Transverse colon (tissue), 4 donors: ENCODE measurements at regions not wholly inside any gene's neighbourhood (a gene's known extent, or its start where the extent isn't known, plus 50 kb on each side); places are given as distances from the start of the nearest gene placed in this dataset.

Experiments used
- DNase-seq: peaks from one replicate; pipeline ENCODE4 v3.0.0-alpha.2; 2019
- H3K27ac ChIP-seq, 4 donors: fragments of 200-600 bp; sonication (generic); 2 replicates each; pipeline ENCODE4 v1.5.1; 2016 to 2018; ENCODE audit warnings: inconsistent platforms in 4 of 4
- H3K27me3 ChIP-seq: fragments of 200-600 bp; sonication (generic); 2 replicates; pipeline ENCODE4 v1.5.1; 2017; ENCODE audit warnings: inconsistent platforms
- H3K36me3 ChIP-seq, 4 donors: fragments of 200-600 bp; sonication (generic); 2 replicates each; pipeline ENCODE4 v1.5.1; 2017 to 2019; ENCODE audit warnings: inconsistent platforms in 4 of 4
- H3K4me1 ChIP-seq, 4 donors: fragments of 200-600 bp; sonication (generic); 2 replicates each; pipeline ENCODE4 v1.5.1; 2017 to 2020; ENCODE audit warnings: inconsistent platforms in 4 of 4
- H3K4me3 ChIP-seq, 4 donors: fragments of 200-600 bp; sonication (generic); 1 replicate in 1 of 4; 2 replicates in 3 of 4; pipeline versions ENCODE4 v1.5.1 to v1.6.1; 2017 to 2019; ENCODE audit warnings: inconsistent platforms in 4 of 4
- H3K9me3 ChIP-seq, 2 donors: fragments of 200-600 bp; sonication (generic); 2 replicates each; pipeline ENCODE4 v1.5.1; 2017 to 2019; ENCODE audit warnings: inconsistent platforms in 2 of 2
- EP300 ChIP-seq: sonication (generic); formaldehyde crosslinking; IDR thresholded peaks from one replicate; pipeline ENCODE4 v1.6.1; 2017; ENCODE audit warnings: antibody characterized with exemption, low read depth
- POLR2A ChIP-seq: fragments of 450-650 bp; IDR thresholded peaks from one replicate; pipeline ENCODE4 v1.6.1; 2016; ENCODE audit warnings: antibody characterized with exemption, mild to moderate bottlenecking, moderate library complexity
- POLR2AphosphoS5 ChIP-seq, 3 donors: sonication (generic); formaldehyde crosslinking; IDR thresholded peaks; one replicate each; pipeline ENCODE4 v1.6.1; 2016; ENCODE audit warnings: antibody characterized with exemption in 3 of 3
- WGBS, 2 donors: methylation state at CpG; one replicate each; pipeline ENCODE4 v1.1.5; 2018; ENCODE audit warnings: low coverage in 1 of 2; 5-methylcytosine and 5-hydroxymethylcytosine counted together
- in situ Hi-C, 4 donors: fragments of 200-750 bp; cut with MboI; loops; one replicate each; pipeline versions ENCODE4 v1.15.0 to v1.15.1; 2017; ENCODE audit warnings: low sequenced_read_pairs in 3 of 4, low pct_ligation_motif_present in 1 of 4, low pct_unique_long_range_greater_than_20kb in 1 of 4
- intact Hi-C: fragments of 100-400 bp; cut with DNase I; formaldehyde crosslinking; loops from one replicate; pipeline ENCODE4 v1.15.1; 2023; ENCODE audit warnings: low total_unique reads
- TF ChIP-seq, protein P1 (sequence below), 5 experiments: fragments of 200-600 bp in 3 of 5; fragments of 450-650 bp in 2 of 5; sonication (generic) in 3 of 5; IDR thresholded peaks; 1 replicate in 2 of 5; 2 replicates in 3 of 5; pipeline ENCODE4 v1.5.1; 2016 to 2017; ENCODE audit warnings: antibody characterized with exemption in 5 of 5, inconsistent platforms in 3 of 5, mild to moderate bottlenecking in 2 of 5, moderate library complexity in 1 of 5

DNA sequence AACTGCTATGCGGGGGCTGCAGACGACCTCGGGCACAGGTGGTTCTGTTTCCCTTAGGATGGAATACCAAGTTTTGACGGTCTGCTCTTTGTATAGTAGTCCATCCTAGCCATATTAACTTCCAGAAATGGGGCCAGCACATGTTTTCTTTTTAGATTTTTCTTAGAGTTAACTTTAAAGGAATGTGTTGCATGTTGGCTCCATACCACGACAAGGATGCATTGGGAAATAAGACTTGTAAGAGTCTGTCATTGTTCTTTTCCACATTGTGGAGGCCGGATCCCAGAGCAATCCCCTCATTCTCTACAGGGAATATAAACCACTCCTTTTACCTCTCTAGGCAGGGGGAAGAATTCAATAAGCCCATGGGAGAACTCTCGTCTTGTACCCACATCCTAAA lies 87.1 kb upstream of the PLSCR4 start:
- no peak for DNase-seq
- intact Hi-C loops = no loop called here
- TF ChIP-seq, protein P1, sequence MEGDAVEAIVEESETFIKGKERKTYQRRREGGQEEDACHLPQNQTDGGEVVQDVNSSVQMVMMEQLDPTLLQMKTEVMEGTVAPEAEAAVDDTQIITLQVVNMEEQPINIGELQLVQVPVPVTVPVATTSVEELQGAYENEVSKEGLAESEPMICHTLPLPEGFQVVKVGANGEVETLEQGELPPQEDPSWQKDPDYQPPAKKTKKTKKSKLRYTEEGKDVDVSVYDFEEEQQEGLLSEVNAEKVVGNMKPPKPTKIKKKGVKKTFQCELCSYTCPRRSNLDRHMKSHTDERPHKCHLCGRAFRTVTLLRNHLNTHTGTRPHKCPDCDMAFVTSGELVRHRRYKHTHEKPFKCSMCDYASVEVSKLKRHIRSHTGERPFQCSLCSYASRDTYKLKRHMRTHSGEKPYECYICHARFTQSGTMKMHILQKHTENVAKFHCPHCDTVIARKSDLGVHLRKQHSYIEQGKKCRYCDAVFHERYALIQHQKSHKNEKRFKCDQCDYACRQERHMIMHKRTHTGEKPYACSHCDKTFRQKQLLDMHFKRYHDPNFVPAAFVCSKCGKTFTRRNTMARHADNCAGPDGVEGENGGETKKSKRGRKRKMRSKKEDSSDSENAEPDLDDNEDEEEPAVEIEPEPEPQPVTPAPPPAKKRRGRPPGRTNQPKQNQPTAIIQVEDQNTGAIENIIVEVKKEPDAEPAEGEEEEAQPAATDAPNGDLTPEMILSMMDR (IDR thresholded peaks at IDR 0.05) = no peak
- TF ChIP-seq EP300 = no peak
- TF ChIP-seq POLR2AphosphoS5 (IDR thresholded peaks at IDR 0.05) = no peak
- no peak for TF ChIP-seq POLR2A
- Histone ChIP-seq H3K9me3 (no peaks in the 10 kb centered on the region), H3K4me3 (no peak overlapping the region), H3K27me3 (no peaks in the 10 kb centered on the region), H3K27ac (no peak overlapping the region), H3K36me3 (no peaks in the 10 kb centered on the region), H3K4me1 (no peaks in the 10 kb centered on the region)
- in situ Hi-C loops = loop anchor here in 3 of 4 donors (10.0 to 25.0 kb wide), 2 partner anchors 237 to 249 kb away; no protein-coding TSS in a partner anchor
- WGBS, 2 donors = 85 to 100% methylated on average over 1 to 7 of the region's 7 CpGs

DNA sequence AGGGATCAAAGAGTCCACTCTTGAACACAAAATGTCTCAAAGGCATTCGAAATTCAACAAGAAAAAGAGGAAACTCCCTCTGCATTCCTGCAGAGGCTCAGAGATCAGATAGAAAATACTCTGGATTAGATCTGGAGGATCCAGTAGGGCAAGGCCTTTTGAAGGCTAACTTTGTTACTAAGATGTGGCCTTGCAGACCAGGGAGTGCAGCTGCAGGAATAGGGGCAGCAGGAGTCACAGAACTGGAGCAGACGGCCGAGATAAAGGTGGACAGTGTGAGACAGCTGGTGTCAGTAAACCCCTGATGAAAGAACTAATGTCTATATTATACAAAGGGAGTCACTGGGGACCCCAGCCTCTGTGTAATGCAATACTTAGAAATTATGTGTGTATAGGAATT lies 84.5 kb upstream of the PLSCR4 start:
- Histone ChIP-seq H3K4me1 (no peaks in the 10 kb centered on the region), H3K9me3 (no peaks in the 10 kb centered on the region), H3K27ac (no peak overlapping the region), H3K36me3 (no peaks in the 10 kb centered on the region), H3K4me3 (no peak overlapping the region), H3K27me3 (no peaks in the 10 kb centered on the region)
- no peak for TF ChIP-seq POLR2A
- no peak for TF ChIP-seq EP300
- no peak for TF ChIP-seq POLR2AphosphoS5 (IDR thresholded peaks at IDR 0.05)
- TF ChIP-seq, protein P1 (IDR thresholded peaks at IDR 0.05) = no peak
- DNase-seq = no peak
- intact Hi-C loops (no loop called here), in situ Hi-C loops (loop anchor here in 3 of 4 donors (10.0 to 25.0 kb wide), 2 partner anchors 239 to 252 kb away; no protein-coding TSS in a partner anchor)
- WGBS, 2 donors = 86% methylated on average over 3 of the region's 3 CpGs; no CpG with 5 or more reads in 1 of the 2 donors

DNA sequence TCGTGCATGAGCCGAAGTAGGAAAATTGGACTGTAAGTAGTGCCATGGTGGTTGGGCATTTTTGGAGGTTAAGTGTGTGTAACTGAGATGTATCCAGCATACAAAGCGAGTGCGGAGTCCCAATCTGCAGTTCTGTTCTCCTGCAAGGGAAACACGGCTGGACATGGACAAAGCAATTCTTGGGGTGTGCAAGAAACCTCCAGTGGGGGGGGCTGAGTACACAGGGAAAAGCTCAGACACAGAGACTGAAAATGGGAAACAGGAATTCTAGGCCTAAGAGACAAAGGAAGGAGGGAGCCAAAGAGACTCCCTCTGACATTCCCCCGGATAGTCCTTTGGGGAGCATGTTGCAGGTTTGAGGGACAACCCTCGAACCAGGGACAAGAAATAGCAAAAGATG lies 83.2 kb upstream of the PLSCR4 start:
- Histone ChIP-seq H3K27ac (no peak overlapping the region), H3K27me3 (no peaks in the 10 kb centered on the region), H3K9me3 (no peaks in the 10 kb centered on the region), H3K4me1 (no peaks in the 10 kb centered on the region), H3K36me3 (no peaks in the 10 kb centered on the region), H3K4me3 (no peak overlapping the region)
- intact Hi-C loops (no loop called here), in situ Hi-C loops (loop anchor here in 3 of 4 donors (10.0 to 25.0 kb wide), 2 partner anchors 241 to 253 kb away; no protein-coding TSS in a partner anchor)
- 84 to 97% methylated on average over 6 to 7 of the region's 7 CpGs for WGBS, 2 donors
- DNase-seq = no peak
- TF ChIP-seq POLR2AphosphoS5 (IDR thresholded peaks at IDR 0.05) (no peak), EP300 (no peak), POLR2A (no peak)
- TF ChIP-seq, protein P1 (IDR thresholded peaks at IDR 0.05) = no peak

DNA sequence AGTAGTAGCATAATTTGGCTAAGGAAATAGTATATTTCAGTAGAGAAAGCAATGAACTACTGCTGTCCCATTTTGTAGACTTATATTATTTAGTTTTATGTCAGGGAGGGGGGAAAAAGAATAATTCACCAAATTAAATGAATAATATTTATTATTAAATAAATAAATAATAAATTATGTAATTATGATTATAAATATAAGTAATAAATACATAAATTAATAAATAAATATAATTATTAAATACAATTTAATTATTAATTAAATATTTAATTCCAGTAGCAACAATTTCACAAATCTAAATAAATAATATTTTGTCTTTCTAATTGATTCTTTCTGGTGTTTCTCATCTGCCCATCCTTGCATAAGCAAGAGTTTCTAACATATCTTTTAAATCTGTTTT lies 81.1 kb upstream of the PLSCR4 start:
- intact Hi-C loops = no loop called here
- Histone ChIP-seq H3K4me1 (no peaks in the 10 kb centered on the region), H3K27ac (no peak overlapping the region), H3K4me3 (no peak overlapping the region), H3K9me3 (no peaks in the 10 kb centered on the region), H3K27me3 (no peaks in the 10 kb centered on the region), H3K36me3 (no peaks in the 10 kb centered on the region)
- TF ChIP-seq, protein P1 (IDR thresholded peaks at IDR 0.05) = no peak
- TF ChIP-seq POLR2AphosphoS5 (IDR thresholded peaks at IDR 0.05) (no peak), EP300 (no peak), POLR2A (no peak)
- no peak for DNase-seq
- in situ Hi-C loops = loop anchor here in 3 of 4 donors (10.0 to 25.0 kb wide), 2 partner anchors 243 to 255 kb away; no protein-coding TSS in a partner anchor
